ENCODE measurements at regions not wholly inside any gene's neighbourhood (a gene's known extent, or its start where the extent isn't known, plus 50 kb on each side); places are given as distances from the start of the nearest gene placed in this dataset.

- H3K27ac ChIP-seq: no peak overlapping the region
Measured at GRCh38 chr1:29961293-29962059, 725.2 kb downstream of the PTPRU start.

GRCh38 chr1:29960876-29961275 is 724.6 kb downstream of the PTPRU start:
- H3K4me1 Mint-ChIP-seq: peaks cover 44% of the 10 kb centered on the region
- DNase-seq (ENCODE audit: low spot score): peak; percentile 89
- peak overlapping the region; percentile 72 for H2AFZ ChIP-seq (replicated peaks)

More at GRCh38 chr1:29961293-29962059, 725.2 kb downstream of the PTPRU start:
- Mint-ChIP-seq H3K4me3 (no peak overlapping the region), H3K27me3 (ENCODE audit: insufficient read depth, low read depth) (peaks cover 9% of the 10 kb centered on the region), H3K4me1 (peaks cover 48% of the 10 kb centered on the region), H3K27ac (peak overlapping the region; percentile 3), H3K36me3 (no peaks in the 10 kb centered on the region), H3K9me3 (no peaks in the 10 kb centered on the region)
- Histone ChIP-seq H3K4me3 (no peak overlapping the region), H3K4me1 (peaks cover 12% of the 10 kb centered on the region), H3K36me3 (no peaks in the 10 kb centered on the region), H3K27me3 (no peaks in the 10 kb centered on the region), H3K4me2 (peak overlapping the region; percentile 38), H3K79me2 (ENCODE audit: low read depth) (no peaks in the 10 kb centered on the region), H3K9ac (no peak overlapping the region), H3F3A (ENCODE audit: low read depth) (no peaks in the 10 kb centered on the region), H2AFZ (replicated peaks) (no peak overlapping the region), H3K9me3 (ENCODE audit: low read depth) (no peaks in the 10 kb centered on the region), H4K20me1 (ENCODE audit: low read depth) (no peaks in the 10 kb centered on the region)
- TF ChIP-seq EZH2 (IDR thresholded peaks at IDR 0.05) (no peak), CTCF (IDR thresholded peaks at IDR 0.05) (no peak), EZH2phosphoT487 (IDR thresholded peaks at IDR 0.05) (no peak)
- DNase-seq (ENCODE audit: low spot score): no peak

GRCh38 chr1:29960156-29960755 is 723.9 kb downstream of the PTPRU start:
- Histone ChIP-seq H3K27me3 (no peaks in the 10 kb centered on the region), H3K79me2 (ENCODE audit: low read depth) (no peaks in the 10 kb centered on the region), H3F3A (ENCODE audit: low read depth) (no peaks in the 10 kb centered on the region), H3K4me2 (peak overlapping the region; percentile 38), H3K36me3 (no peaks in the 10 kb centered on the region), H3K4me1 (peaks cover 12% of the 10 kb centered on the region), H3K9ac (no peak overlapping the region), H2AFZ (replicated peaks) (peak overlapping the region; percentile 72), H4K20me1 (ENCODE audit: low read depth) (no peaks in the 10 kb centered on the region), H3K4me3 (no peak overlapping the region), H3K27ac (no peak overlapping the region), H3K9me3 (ENCODE audit: low read depth) (no peaks in the 10 kb centered on the region)
- TF ChIP-seq EZH2phosphoT487 (IDR thresholded peaks at IDR 0.05) (no peak), CTCF (IDR thresholded peaks at IDR 0.05) (no peak), EZH2 (IDR thresholded peaks at IDR 0.05) (no peak)
- DNase-seq (ENCODE audit: low spot score): no peak
- Mint-ChIP-seq H3K27me3 (ENCODE audit: insufficient read depth, low read depth) (peaks cover 4% of the 10 kb centered on the region), H3K36me3 (no peaks in the 10 kb centered on the region), H3K4me3 (no peak overlapping the region), H3K9me3 (peaks cover 4% of the 10 kb centered on the region), H3K4me1 (peaks cover 50% of the 10 kb centered on the region), H3K27ac (no peak overlapping the region)

More at GRCh38 chr1:29960876-29961275, 724.6 kb downstream of the PTPRU start:
- Mint-ChIP-seq H3K27me3 (ENCODE audit: insufficient read depth, low read depth) (peaks cover 4% of the 10 kb centered on the region), H3K9me3 (peaks cover under 1% of the 10 kb centered on the region), H3K27ac (no peak overlapping the region), H3K36me3 (no peaks in the 10 kb centered on the region), H3K4me3 (no peak overlapping the region)
- no peak overlapping the region for H3K9ac ChIP-seq
- no peaks in the 10 kb centered on the region for H3K9me3 ChIP-seq (ENCODE audit: low read depth)
- no peak overlapping the region for H3K4me3 ChIP-seq
- no peaks in the 10 kb centered on the region for H3K79me2 ChIP-seq (ENCODE audit: low read depth)
- no peaks in the 10 kb centered on the region for H3F3A ChIP-seq (ENCODE audit: low read depth)
- peak overlapping the region; percentile 38 for H3K4me2 ChIP-seq
- H3K27ac ChIP-seq: no peak overlapping the region
- no peaks in the 10 kb centered on the region for H3K36me3 ChIP-seq
- no peaks in the 10 kb centered on the region for H3K27me3 ChIP-seq
- H4K20me1 ChIP-seq (ENCODE audit: low read depth): no peaks in the 10 kb centered on the region
- peaks cover 12% of the 10 kb centered on the region for H3K4me1 ChIP-seq
- no peak for TF ChIP-seq CTCF (IDR thresholded peaks at IDR 0.05)
- no peak for TF ChIP-seq EZH2 (IDR thresholded peaks at IDR 0.05)
- TF ChIP-seq EZH2phosphoT487 (IDR thresholded peaks at IDR 0.05): no peak

Measured in neural progenitor cell (in vitro differentiated cells).